Esophagus squamous epithelium (tissue), 5 donors: ENCODE measurements at regions not wholly inside any gene's neighbourhood (a gene's known extent, or its start where the extent isn't known, plus 50 kb on each side); places are given as distances from the start of the nearest gene placed in this dataset.

Experiments used
- DNase-seq: peaks from one replicate; lab custom pipeline; 2025; lab: John Stamatoyannopoulos, UW
- H3K27ac ChIP-seq, 4 donors: fragments of 200-600 bp; sonication (generic); one replicate each; pipeline ENCODE4 v1.5.1; 2016 to 2019; ENCODE audit warnings: mild to moderate bottlenecking in 1 of 4
- H3K27me3 ChIP-seq, 4 donors: fragments of 200-600 bp; sonication (generic); 1 replicate in 3 of 4; 2 replicates in 1 of 4; pipeline versions ENCODE4 v1.5.1 to v1.6.0; 2017 to 2021; ENCODE audit warnings: antibody characterized with exemption in 1 of 4
- H3K36me3 ChIP-seq, 3 donors: fragments of 200-600 bp; sonication (generic); one replicate each; pipeline ENCODE4 v1.5.1; 2016 to 2019
- H3K4me1 ChIP-seq, 3 donors: fragments of 200-600 bp; sonication (generic); one replicate each; pipeline ENCODE4 v1.5.1; 2017 to 2019
- H3K4me3 ChIP-seq, 4 donors: fragments of 200-600 bp; sonication (generic); 1 replicate in 3 of 4; 2 replicates in 1 of 4; pipeline ENCODE4 v1.5.1; 2016 to 2019; ENCODE audit warnings: mild to moderate bottlenecking in 2 of 4, moderate library complexity in 1 of 4
- H3K9me3 ChIP-seq, 3 donors: fragments of 200-600 bp; sonication (generic); one replicate each; pipeline ENCODE4 v1.5.1; 2016 to 2019
- POLR2A ChIP-seq, 4 donors: fragments of 450-650 bp; IDR thresholded peaks; one replicate each; pipeline ENCODE4 v1.6.1; 2017; ENCODE audit warnings: antibody characterized with exemption in 4 of 4, mild to moderate bottlenecking in 4 of 4, moderate library complexity in 3 of 4
- WGBS, 2 donors: methylation state at CpG; one replicate each; pipeline ENCODE4 v1.1.5; 2018; 5-methylcytosine and 5-hydroxymethylcytosine counted together
- intact Hi-C: fragments of 100-400 bp; cut with DNase I; formaldehyde crosslinking; loops from one replicate; pipeline ENCODE4 v1.15.0; 2022
- TF ChIP-seq, protein P1 (sequence below), 6 experiments: fragments of 450-650 bp in 4 of 6; fragments of 200-600 bp in 2 of 6; sonication (generic) in 2 of 6; IDR thresholded peaks; one replicate each; pipeline ENCODE4 v1.5.1; 2016 to 2019; ENCODE audit warnings: antibody characterized with exemption in 6 of 6, mild to moderate bottlenecking in 4 of 6, moderate library complexity in 4 of 6
- donor health status: DM: yes; HTN: yes; CAD: no.

GRCh38 chr18:42137693-42138375 is 182.8 kb downstream of the PIK3C3 start:
- WGBS, 2 donors, result 57 to 78% methylated on average over 3 of the region's 3 CpGs
- intact Hi-C loops, result no loop called here
- TF ChIP-seq, protein P1, sequence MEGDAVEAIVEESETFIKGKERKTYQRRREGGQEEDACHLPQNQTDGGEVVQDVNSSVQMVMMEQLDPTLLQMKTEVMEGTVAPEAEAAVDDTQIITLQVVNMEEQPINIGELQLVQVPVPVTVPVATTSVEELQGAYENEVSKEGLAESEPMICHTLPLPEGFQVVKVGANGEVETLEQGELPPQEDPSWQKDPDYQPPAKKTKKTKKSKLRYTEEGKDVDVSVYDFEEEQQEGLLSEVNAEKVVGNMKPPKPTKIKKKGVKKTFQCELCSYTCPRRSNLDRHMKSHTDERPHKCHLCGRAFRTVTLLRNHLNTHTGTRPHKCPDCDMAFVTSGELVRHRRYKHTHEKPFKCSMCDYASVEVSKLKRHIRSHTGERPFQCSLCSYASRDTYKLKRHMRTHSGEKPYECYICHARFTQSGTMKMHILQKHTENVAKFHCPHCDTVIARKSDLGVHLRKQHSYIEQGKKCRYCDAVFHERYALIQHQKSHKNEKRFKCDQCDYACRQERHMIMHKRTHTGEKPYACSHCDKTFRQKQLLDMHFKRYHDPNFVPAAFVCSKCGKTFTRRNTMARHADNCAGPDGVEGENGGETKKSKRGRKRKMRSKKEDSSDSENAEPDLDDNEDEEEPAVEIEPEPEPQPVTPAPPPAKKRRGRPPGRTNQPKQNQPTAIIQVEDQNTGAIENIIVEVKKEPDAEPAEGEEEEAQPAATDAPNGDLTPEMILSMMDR (IDR thresholded peaks at IDR 0.05), result no peak
- no peak for TF ChIP-seq POLR2A (IDR thresholded peaks at IDR 0.05)
- no peak overlapping the region for H3K27ac ChIP-seq
- no peak for DNase-seq
- H3K4me1 ChIP-seq, result no peaks in the 10 kb centered on the region
- H3K36me3 ChIP-seq, result no peaks in the 10 kb centered on the region
- H3K27me3 ChIP-seq, result no peaks in the 10 kb centered on the region
- H3K4me3 ChIP-seq, result no peak overlapping the region
- H3K9me3 ChIP-seq, result peaks cover 0 to 21% (median 10%) of the 10 kb centered on the region in 3 donors

- TF ChIP-seq POLR2A (IDR thresholded peaks at IDR 0.05), result no peak
- H3K27me3 ChIP-seq, result no peaks in the 10 kb centered on the region
- 50% methylated on average over 1 of the region's 1 CpG; no CpG with 5 or more reads in 1 of the 2 donors for WGBS, 2 donors
- no peak overlapping the region for H3K4me3 ChIP-seq
- intact Hi-C loops, result no loop called here
- no peaks in the 10 kb centered on the region for H3K36me3 ChIP-seq
- H3K9me3 ChIP-seq, result peaks cover 0 to 21% (median 10%) of the 10 kb centered on the region in 3 donors
- no peak overlapping the region for H3K27ac ChIP-seq
- no peak for DNase-seq
- no peaks in the 10 kb centered on the region for H3K4me1 ChIP-seq
Observed at GRCh38 chr18:42141439-42141838, 186.4 kb downstream of the PIK3C3 start.

DNA sequence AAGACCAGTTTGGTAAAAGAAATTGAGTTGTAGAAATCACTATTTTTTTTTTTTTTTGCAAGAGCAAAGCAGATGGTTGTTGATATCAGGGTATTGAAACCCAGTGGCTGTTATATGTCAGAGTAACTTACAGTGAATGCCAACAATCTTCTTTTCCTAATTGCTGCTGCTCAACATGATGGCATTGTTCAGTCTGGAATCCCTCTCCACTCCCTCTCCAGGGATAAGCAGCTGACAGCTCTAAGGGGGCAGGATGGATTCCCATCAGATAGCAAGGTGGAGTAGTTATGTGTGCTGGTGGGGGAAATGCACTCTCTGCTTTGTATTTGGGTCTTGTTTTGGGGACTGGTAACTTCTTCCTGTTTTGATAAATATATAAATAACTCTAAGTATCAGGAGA is 200.0 kb downstream of the PIK3C3 start:
- no peak overlapping the region for H3K27ac ChIP-seq
- intact Hi-C loops, result no loop called here
- H3K36me3 ChIP-seq, result no peaks in the 10 kb centered on the region
- no peaks in the 10 kb centered on the region for H3K9me3 ChIP-seq
- H3K27me3 ChIP-seq, result no peaks in the 10 kb centered on the region
- TF ChIP-seq, protein P1 (IDR thresholded peaks at IDR 0.05), result no peak
- no peak for TF ChIP-seq POLR2A (IDR thresholded peaks at IDR 0.05)
- DNase-seq, result no peak
- H3K4me1 ChIP-seq, result no peaks in the 10 kb centered on the region
- H3K4me3 ChIP-seq, result no peak overlapping the region

GRCh38 chr18:42156281-42156680 is 201.2 kb downstream of the PIK3C3 start:
- intact Hi-C loops, result no loop called here
- Histone ChIP-seq H3K27ac (no peak overlapping the region), H3K9me3 (no peaks in the 10 kb centered on the region), H3K27me3 (no peaks in the 10 kb centered on the region), H3K4me1 (no peaks in the 10 kb centered on the region), H3K4me3 (no peak overlapping the region), H3K36me3 (no peaks in the 10 kb centered on the region)
- no peak for DNase-seq
- TF ChIP-seq, protein P1 (IDR thresholded peaks at IDR 0.05), result no peak
- no peak for TF ChIP-seq POLR2A (IDR thresholded peaks at IDR 0.05)

GRCh38 chr18:42157420-42157819 is 202.4 kb downstream of the PIK3C3 start:
- no peaks in the 10 kb centered on the region for H3K9me3 ChIP-seq
- intact Hi-C loops, result no loop called here
- WGBS, 2 donors, result 85% methylated on average over 1 of the region's 1 CpG; no CpG with 5 or more reads in 1 of the 2 donors

More at GRCh38 chr18:42157420-42157819, 202.4 kb downstream of the PIK3C3 start:
- DNase-seq, result no peak
- H3K27ac ChIP-seq, result no peak overlapping the region
- H3K4me3 ChIP-seq, result no peak overlapping the region
- TF ChIP-seq, protein P1 (IDR thresholded peaks at IDR 0.05), result no peak
- TF ChIP-seq POLR2A (IDR thresholded peaks at IDR 0.05), result no peak
- no peaks in the 10 kb centered on the region for H3K4me1 ChIP-seq
- no peaks in the 10 kb centered on the region for H3K27me3 ChIP-seq
- no peaks in the 10 kb centered on the region for H3K36me3 ChIP-seq
